ENCODE measurements at regions not wholly inside any gene's neighbourhood (a gene's known extent, or its start where the extent isn't known, plus 50 kb on each side); places are given as distances from the start of the nearest gene placed in this dataset.

- TF ChIP-seq POLR2AphosphoS5 (IDR thresholded peaks at IDR 0.05; ENCODE audit: low read depth, low read length) = no peak
- no peak for TF ChIP-seq CEBPB (IDR thresholded peaks at IDR 0.05; ENCODE audit: low read depth)
- no peak for TF ChIP-seq CTCF (IDR thresholded peaks at IDR 0.05 in 2 of 3, conservative IDR thresholded peaks at IDR 0.05 in 1 of 3; ENCODE audit: borderline replicate concordance in 1 of 3, insufficient read depth in 1 of 3, low read depth in 2 of 3, low read length in 2 of 3)
- no peak for TF ChIP-seq REST (IDR thresholded peaks at IDR 0.05; ENCODE audit: low read depth)
- no peak for TF ChIP-seq TCF7L2 (IDR thresholded peaks at IDR 0.05; ENCODE audit: borderline replicate concordance, extremely low read depth, insufficient read depth, insufficient read length)
- TF ChIP-seq ZNF274 (IDR thresholded peaks at IDR 0.05; ENCODE audit: low read depth, low read length) = no peak
- no peak for TF ChIP-seq RAD21 (IDR thresholded peaks at IDR 0.05; ENCODE audit: low read depth)
- no peak for TF ChIP-seq EGR1 (IDR thresholded peaks at IDR 0.05; ENCODE audit: low read depth)
Measured at GRCh38 chr5:174384509-174384947, 339.0 kb downstream of the NSG2 start.

All from HCT116 (cell line).